ENCODE measurements at regions not wholly inside any gene's neighbourhood (a gene's known extent, or its start where the extent isn't known, plus 50 kb on each side); places are given as distances from the start of the nearest gene placed in this dataset.

DNA sequence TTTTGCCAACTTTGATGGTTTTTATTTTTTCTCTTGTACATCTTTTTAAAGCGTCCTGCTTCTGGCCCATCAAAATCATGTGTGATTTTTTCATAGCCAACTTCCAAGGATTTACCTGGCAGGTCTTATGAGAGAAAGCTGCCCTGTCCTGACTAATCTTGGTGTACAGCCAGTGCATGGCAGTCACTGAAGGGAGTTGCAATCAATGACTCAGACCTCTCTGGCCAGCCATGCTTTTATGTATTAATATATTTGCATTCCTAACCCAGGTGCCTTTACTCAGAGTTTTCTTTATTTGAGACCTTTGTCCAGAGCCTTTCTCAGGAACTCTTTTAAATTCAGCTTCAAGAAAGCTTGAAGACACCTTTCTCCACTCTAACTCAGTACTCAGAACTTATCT lies 691.5 kb upstream of the HTR2C start:
- DNase-seq = no peak

DNA sequence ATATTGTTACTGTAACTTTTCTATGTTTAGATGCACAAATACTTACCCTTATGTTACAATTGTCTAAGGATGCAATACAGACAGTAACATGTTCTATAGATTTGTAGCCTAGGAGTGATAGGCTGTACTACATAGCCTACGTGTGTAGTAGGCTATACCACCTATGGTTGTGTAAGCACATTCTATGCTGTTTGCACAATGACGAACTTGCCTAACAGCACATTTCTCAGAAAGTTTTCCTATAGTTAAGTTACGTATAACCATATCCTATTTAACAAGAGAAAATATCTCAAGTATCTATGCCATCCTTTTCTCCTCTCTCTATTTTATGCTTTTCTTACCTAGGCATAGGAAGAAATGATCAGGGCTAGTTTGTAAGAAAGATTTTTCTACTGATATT lies 710.8 kb upstream of the HTR2C start:
- no peak for DNase-seq

DNA sequence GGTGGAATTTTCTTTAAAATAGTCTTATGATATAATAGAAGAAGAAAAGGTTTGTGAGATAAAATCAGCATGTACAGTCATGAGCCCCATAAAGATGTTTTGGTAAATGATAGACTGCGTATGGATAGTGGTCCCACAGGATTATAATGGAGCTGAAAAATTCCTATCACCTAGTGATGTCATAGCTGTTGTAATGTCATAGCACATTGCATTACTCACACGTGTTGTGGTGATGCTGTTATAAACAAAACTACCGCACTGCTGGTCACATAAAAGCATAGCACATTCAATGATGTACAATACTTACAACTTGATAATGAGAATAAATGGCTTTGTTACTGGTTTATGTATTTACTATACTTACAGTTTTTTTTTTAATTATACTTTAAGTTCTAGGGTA lies 715.2 kb upstream of the HTR2C start:
- no peak for DNase-seq

DNA sequence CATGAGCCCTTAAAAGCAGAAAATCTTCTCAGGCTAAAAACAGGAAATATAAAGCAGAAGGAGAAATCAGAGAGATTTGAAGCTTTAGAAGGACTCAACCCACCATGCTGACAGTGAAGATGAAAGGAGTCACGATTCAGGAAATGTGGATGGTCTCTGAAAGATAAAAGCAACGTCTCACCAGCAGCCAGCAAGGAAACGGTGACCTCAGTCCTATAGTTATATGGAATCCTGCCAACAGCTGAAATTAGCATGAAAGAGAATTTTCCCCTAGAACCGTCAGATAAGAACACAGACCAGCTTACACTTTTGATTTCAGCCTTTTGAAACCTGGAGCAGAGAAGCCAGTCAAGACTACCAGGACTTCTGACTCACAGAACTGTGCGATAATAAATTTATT lies 715.7 kb upstream of the HTR2C start:
- DNase-seq = peak; percentile 90

DNA sequence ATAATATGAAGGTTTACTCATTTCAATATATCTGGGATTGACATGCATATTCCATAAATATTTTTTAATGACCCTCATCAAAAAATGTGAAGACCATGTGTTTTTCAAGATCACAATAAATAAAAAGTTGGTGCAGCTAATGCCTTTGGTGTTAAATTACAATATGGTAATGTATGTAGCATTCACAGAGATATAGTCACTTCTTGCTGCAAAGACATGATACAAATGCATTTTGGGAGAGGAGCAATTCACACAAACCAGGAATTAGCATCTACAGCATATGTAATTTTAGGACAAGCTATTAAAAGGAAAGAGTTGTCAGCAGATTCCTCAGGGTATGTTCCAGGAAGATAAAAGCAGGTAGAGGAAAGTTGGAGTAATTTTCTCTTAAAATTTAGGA lies 734.5 kb upstream of the HTR2C start:
- no peak for DNase-seq

DNA sequence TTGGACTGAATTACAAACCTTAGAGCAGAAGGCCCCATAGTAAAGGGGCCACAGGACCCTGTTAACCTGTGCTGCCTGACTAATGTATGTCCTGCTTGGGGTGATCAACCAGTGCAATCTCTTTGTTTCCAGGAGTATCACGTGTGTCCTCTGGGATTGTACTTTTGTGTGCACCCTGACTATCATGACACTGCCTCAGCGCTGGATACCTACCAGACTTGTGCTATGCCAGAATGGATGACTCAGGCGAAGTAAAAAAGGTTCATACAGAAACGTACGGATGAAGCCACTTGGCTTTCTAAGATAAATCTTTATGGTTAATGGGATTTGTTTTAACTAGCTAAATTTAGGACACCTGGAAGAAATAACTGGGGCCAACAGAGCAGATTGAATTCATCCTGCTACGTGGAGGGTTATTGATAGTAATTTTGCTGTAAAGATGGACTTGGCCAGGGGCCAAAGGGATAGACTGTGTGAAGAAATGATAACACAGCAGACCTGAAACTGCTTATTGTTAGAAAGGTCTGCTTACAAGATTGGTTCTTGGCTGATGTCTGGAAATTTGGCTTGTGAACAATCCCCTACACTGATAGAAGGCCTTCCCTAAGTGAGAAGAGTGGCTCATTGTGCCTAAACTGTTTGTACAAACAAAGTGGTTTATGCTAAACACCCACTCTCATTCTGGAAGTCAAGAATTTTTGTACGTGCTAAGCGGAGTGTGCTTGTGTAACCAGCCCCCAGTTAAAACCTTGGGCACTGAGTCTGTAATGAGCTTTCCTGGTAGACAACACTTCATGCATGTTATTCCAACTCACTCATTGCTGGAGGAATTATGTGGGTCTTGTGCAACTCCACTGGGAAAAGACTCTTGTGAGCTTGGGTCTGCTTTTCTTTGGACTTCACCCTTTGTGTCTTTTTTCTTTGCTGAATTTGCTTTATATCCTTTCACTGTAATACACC lies 750.5 kb upstream of the HTR2C start:
- DNase-seq = peak; percentile 27

DNA sequence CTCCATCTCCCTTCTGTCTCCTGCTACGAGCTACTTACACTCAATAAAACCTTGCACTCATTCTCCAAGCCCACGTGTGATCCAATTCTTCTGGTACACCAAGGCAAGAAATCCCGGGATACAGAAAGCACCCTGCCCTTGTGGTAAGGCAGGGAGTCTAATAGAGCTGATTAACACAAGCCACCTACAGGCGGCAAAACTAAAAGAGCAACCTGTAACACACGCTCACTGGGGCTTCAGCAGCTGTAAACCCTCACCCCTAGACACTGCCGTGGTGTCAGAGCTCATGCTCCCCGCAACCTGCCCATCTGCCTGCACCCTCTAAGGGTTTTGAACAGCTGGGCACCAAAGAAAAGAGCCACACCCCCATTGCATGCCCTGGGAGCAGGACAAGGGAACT lies 755.4 kb upstream of the HTR2C start:
- no peak for DNase-seq

DNA sequence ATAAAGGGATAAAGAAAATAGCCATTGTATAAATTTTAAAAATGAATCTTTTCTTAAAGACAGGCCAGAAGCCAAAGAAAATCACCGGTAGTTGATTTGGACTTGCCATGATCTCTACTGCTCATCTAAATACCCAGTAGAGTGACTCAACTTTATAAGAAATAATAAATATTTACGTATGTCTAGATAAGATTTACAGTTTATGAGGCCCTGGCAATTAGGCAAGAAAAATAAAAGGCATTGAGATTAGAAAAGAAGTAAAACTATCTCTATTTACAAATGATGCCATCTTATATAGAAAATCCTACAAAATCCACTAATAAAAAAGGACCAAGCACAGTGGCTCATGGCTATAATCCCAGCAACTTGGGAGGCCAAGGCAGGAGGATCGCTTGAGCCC lies 765.5 kb upstream of the HTR2C start:
- DNase-seq = no peak

DNA sequence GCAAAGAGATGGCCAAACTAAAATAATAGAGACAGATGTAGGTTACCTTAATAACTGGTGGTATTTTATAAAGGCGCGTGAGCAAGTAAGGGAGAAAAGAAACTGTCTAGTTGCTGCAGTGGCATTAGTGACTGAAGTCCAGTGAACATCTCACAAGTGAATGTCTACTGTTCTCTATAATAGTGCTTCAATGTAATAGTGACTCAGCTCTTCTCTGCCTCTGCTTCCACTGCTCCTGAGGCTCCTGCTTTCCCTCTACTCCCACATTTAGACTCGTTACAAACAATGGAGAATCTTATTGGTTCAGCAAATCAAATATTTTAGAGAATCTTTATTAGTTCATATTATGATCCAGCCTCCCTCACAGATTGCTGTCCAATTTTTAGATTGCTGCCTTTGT lies 779.1 kb upstream of the HTR2C start:
- no peak for DNase-seq

DNA sequence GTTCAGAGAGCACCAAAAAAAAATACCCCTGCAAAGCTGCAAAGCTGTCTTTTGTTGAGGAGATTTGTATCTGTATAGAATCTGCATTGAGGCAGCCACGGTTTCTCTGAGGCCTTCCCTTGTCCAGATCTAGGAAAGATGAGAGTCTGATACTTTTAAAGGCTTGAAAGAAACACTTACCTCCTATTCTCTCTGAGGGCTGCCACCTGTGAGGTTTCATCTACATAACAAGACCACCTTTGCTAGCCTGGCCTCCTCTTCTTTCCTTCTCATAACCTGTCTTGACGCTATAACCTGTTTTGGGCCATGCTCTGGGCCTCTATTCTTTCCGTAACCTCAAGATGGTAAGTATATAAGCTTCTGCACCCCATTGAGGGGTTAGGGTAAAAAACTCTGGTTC lies 779.6 kb upstream of the HTR2C start:
- no peak for DNase-seq

DNA sequence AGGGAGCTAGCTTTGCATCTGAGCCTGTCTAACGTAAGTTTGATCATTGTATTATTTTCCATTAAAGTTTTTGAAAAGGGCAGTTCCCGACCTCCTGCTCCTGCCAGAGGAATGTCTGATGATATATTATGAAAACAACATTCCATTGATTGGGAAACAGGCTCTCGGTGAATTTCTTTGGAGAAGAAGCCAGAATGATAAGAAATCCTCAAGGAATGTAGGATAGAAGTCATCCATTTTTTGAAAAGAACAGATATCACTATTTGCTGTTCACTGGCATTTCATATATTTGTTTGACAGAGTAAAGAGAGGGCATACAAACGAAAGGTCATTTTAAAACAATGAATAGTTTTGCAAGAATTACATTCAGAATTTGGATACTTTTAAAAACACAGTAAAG lies 781.0 kb upstream of the HTR2C start:
- DNase-seq = no peak

DNA sequence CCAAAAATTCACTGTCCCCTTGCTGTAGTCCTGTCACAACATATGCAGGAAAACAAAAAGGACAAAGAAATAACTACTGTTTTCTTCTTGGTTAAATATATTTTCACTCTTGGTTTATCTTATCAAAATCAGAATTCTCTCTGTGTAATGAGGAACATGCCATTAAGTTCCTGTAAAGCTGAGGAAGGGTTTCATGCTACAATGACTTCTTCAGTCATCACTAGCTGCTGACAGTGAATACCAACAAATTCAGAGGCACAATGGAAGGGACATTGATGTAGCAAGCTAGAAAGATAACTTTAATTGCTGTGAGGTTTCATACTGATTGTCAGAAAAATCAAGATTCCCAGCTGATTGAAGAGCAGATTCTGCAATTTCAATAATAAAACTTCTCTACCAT lies 782.9 kb upstream of the HTR2C start:
- DNase-seq = no peak

DNA sequence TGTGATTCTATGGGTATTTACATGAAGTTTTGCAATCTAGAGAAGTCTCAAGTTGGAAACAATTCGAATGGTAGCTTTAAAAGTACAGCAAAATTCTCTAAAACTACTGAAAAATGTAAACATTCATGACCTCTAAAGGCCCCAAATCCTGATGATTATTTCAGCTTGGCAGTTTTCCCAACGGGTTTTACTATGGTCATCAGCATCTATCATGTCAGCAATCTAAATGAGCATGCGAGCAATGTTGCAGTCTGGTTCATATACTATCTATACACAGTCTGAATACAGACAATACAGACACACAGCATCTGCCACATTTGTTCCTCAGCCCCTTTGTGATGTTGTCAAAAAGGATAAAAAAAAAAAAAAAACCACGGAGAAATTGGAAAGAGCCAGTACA lies 790.3 kb upstream of the HTR2C start:
- DNase-seq = no peak

DNA sequence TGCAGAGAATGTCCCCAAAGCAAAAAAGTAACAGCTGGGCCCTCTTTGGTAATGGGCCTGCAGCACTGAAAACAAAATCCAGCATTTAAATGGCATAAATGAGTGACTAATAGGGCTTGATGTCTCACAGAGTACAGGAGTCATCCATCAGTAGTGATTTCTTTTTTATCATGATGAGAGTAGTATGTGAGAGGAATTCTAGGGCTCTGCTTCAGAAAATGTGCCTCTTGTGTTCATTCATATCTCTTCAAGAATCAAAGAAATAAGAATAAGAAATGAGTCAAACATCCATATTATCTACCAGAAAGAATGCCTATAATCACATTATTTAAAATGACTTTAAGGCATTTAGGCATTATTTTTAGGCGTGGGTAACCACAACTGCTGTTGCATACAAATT lies 792.9 kb upstream of the HTR2C start:
- no peak for DNase-seq

DNA sequence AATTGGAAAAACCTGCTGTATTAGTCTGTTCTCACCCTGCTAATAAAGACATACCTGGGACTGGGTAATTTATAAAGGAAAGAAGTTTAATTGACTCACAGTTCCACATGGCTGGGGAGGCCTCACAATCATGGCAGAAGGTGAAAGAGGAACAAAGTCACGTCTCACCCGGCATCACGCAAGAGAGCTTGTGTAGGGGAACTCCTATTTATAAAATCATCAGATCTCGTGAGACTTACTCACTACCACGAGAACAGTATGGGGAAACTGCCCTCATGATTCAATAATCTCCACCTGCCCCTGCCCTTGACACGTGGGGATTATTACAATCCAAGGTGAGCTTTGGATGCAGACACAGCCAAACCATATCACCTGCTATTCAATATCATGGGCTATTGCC lies 799.1 kb upstream of the HTR2C start:
- peak; percentile 0 for DNase-seq

DNA sequence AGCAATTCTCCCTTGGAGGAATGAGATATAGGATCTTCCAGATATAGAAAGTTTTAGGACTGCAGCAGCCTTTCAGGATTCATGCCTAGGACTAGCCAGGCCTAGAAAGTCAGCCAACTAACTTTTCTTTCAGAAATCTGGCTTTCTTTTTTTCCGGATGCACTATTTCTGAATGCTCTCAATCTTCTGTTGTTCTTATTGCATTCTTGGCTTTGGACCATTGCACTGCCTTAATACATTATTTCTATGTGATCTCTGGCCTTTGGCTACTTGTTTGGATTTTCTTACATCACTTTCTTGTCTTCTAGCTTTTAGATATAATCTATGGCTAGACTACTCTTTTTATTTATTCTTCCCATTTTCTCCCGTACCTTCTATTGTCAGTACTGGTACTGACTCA lies 813.1 kb upstream of the HTR2C start:
- no peak for DNase-seq

DNA sequence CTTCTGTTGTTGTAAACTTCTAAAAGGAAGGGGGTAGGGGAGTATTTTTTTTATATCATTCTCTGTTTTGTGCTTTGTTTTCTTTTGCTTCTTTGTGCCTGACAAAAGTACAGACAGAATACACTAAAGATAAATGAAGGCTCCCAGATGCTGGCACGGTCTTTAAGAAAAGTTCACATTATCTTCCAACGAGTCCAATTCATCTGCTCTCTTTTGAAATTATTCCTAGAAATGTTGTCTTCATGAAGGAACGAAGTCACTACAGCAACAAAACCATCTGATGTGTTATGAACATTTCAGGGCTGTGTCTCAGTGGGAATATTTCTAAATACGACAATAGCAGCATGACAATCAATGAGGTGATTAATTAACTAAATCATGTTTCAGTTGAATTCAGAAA lies 813.8 kb upstream of the HTR2C start:
- no peak for DNase-seq

DNA sequence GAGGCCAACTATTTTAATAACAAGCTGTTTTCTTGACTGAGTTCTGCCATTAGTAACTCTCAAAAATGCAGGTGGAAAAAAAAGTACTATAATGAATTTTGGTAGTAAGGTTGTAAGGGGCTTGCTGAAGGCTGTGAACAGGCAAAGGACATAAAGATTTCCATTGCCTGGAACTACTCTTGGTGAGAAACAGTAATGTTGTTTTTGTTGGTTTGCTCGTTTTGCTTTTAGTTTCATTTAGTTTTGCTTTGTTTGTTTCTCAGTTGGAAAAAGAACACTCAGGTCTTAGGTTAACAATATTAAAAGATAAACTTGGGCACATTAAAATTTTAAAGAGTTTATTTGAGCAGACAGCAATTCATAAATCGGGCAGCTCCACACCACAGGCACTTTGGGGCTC lies 824.5 kb upstream of the HTR2C start:
- DNase-seq = no peak

DNA sequence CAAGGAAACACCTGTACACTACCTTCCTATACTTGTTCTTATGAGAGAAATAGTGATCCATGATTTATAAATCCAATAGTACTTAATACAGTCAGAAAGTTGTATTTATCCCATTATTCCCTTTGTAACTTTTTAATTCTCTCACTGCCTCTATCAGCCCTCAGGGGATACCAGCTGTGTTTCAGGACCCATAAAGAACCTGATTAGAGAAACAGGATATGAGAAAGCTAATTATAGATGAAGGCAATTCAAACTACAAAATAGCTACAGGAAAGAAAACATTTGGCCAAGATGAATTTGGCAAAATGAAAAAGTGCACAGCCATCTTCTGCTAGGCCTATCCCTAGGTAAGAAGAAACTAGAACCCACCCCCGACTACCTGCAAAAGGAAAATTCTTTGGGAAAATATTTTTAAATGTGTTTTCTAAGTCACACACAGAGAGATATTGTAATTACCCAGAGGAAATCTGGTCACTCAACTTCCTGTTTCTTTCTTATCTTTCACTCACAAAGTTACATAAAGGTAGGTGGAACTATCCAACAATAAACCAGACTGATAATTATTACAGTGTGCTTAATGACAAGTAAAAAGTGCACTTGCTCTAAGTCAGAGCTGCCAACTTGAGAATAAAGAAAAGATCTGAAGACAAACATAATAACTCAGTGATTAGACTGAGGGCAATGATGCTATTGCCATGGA lies 836.5 kb upstream of the HTR2C start:
- DNase-seq = peak; percentile 0

DNA sequence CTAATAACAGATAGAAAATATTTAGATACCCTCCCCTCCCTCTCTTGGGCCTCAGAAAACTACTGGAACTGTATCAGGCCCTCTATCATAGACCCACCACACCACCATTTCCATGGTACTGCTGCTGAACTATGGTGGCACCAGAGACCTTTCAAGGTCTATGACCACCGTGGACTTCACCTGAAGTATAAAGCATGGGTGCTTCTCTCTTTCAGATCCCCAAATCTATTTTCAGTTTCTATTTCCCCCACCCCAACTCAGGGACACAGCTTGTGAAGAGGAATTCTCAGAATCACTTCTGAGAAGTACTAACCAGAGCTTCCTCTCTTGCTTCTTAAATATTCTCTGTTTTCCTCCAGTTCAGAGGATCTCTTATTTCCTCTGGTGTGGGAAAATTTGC lies 840.8 kb upstream of the HTR2C start:
- DNase-seq = no peak

DNA sequence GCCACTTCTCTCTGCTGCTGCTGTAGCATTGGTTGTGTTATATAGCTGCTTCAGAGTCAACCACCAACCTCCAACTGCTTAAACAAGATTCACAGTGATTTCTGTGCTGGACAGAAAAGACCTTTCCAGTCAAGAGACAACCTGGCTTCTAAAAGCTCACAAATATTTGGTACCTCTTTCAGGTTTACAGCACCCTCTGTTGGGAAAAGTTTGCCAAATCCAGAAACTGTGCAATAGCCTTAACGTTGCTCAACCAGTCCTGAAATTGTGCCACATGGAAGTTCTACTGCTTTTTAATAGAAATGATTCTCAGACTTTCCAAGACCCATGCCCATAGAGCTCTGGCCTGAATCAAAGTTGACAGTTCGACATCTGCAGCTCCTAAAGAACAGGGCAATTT lies 842.1 kb upstream of the HTR2C start:
- DNase-seq = peak; percentile 4

DNA sequence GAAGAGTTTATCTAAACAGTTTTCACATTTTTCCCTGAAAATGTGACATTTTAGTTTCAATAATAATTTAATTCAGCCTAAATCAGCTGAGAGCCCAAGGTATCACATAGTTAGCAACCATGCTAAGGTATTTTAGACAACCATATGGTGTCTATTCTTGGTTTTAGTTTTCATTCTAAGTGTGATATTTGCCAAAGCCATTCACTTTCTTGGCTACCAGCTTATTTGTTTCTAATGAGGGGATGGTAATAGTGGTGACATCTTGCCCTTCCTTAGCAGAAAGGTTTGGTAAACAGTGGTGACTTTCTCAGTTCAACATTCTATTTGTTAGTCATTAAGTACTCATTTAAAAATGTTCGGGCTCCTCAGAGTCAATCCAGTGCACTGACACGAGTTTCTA lies 854.9 kb upstream of the HTR2C start:
- DNase-seq = no peak

DNA sequence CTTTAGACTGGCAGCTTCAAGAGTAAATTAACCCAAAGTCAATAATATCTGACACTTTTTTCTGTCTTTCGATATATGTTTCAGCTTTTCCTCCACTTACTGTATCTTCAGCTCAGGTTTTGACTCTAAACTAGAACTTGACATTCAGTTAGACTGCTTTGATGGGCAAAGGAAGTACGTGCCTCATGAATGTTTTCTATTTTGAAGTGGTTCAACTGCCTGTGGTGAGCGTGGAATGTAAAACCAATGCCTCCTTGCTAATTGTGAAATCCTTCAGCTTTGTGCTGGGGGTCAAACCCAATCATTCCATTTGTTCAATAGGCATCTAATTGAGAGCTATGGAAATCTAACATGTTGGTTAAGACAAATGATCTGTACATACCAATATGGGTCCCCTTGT lies 857.0 kb upstream of the HTR2C start:
- no peak for DNase-seq

DNA sequence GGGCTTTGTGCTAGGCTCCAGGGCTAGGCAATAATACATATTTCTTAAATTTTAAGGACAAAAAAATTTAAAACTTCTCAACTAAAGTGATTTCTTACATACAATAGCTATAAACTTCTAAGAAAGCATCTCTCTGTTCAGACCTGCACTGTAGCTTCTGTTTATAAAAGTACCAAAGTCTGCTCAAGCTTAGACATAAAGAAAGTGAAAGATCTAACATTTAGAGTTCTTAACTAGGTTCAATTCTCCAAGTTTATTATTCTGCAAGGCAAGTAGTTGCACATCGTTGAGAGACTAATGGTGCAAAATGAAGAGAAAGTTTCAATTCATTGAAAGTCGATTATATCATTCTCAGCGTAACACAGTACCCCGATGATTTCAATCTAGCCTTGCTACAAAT lies 857.4 kb upstream of the HTR2C start:
- no peak for DNase-seq

DNA sequence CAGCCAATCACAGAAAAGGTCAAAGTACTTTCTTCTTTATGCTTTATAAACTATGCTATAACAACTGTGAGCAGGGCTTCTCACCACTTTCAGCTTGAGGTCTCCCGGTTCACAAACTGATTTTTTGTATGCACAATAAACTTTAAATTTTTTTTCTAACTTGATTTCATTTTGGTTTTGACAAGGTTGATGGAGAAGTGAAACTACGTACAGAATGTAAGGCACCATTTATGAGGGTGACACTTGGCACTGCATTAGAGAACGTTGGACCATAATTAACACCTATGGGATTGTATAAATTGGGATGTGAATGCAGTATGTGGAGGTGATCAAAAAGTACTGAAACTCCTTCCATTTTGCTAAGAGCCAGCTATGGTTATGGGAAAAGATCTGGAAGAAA lies 857.9 kb upstream of the HTR2C start:
- no peak for DNase-seq

Measured in hematopoietic multipotent progenitor cell treated with erythropoietin and hydrocortisone succinate and interleukin-3 and kit ligand, for 4 days (in vitro differentiated cells).